Thoracic aorta (tissue), 2 donors: ENCODE measurements at regions not wholly inside any gene's neighbourhood (a gene's known extent, or its start where the extent isn't known, plus 50 kb on each side); places are given as distances from the start of the nearest gene placed in this dataset.

Experiments
- ATAC-seq: fragments of 150-250 bp; one replicate; pipeline ENCODE4 v1.8.0; 2017; ENCODE audit warnings: low read depth; ENCODE audit not compliant: insufficient number of reproducible peaks, low FRiP score
- DNase-seq: peaks from one replicate; pipeline ENCODE4 v3.0.0-alpha.2; 2020; ENCODE audit warnings: low spot score
- H3K27ac ChIP-seq, 2 donors: fragments of 200-600 bp; sonication (generic); 1 replicate in 1 of 2; 2 replicates in 1 of 2; pipeline ENCODE4 v1.5.1; 2016; ENCODE audit warnings: mild to moderate bottlenecking in 2 of 2, moderate library complexity in 2 of 2
- H3K27me3 ChIP-seq: fragments of 200-600 bp; sonication (generic); replicated peaks from 2 replicates; pipeline ENCODE4 v1.6.0; 2016; ENCODE audit warnings: mild to moderate bottlenecking; ENCODE audit not compliant: insufficient read depth
- H3K36me3 ChIP-seq: fragments of 200-600 bp; sonication (generic); one replicate; pipeline ENCODE4 v1.5.1; 2016
- H3K4me1 ChIP-seq, 2 donors: fragments of 200-600 bp; sonication (generic); 1 replicate in 1 of 2; 2 replicates in 1 of 2; pipeline versions ENCODE4 v1.5.1 to v1.6.0; 2016; ENCODE audit warnings: low read depth in 2 of 2, mild to moderate bottlenecking in 1 of 2; ENCODE audit not compliant: control insufficient read depth in 1 of 2
- H3K4me3 ChIP-seq: fragments of 200-600 bp; sonication (generic); 2 replicates; pipeline ENCODE4 v1.5.1; 2016; ENCODE audit warnings: mild to moderate bottlenecking
- H3K9me3 ChIP-seq: fragments of 200-600 bp; sonication (generic); 2 replicates; pipeline ENCODE4 v1.5.1; 2016
- CTCF ChIP-seq: fragments of 200-600 bp; sonication (generic); IDR thresholded peaks from one replicate; pipeline ENCODE4 v1.5.1; 2019; ENCODE audit warnings: antibody characterized with exemption

DNA sequence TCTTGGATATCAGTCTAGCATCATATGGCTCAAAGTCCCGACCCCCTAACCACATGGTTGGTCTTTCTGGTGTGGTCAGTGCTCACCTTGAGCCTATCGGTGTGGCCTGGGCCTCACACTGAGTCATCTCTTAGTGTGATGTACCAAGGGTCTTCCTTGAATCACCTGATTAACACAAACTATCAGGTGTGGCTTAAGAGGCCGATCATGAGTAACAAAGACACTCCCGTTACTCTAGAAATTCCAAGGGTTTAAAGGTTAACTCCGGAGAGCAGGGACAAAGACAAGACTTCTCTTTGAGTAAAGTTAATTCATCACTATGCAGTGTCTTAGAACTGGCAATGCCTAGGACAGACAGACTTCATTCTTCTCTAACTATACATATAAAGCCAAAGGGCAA, 52.3 kb upstream of the ARMC3 start:
- ATAC-seq: no peak
- H3K36me3 ChIP-seq: no peaks in the 10 kb centered on the region
- no peak overlapping the region for H3K27ac ChIP-seq
- no peaks in the 10 kb centered on the region for H3K27me3 ChIP-seq
- DNase-seq: no peak
- TF ChIP-seq CTCF: no peak
- H3K9me3 ChIP-seq: no peaks in the 10 kb centered on the region
- no peaks in the 10 kb centered on the region for H3K4me1 ChIP-seq
- H3K4me3 ChIP-seq: no peak overlapping the region

DNA sequence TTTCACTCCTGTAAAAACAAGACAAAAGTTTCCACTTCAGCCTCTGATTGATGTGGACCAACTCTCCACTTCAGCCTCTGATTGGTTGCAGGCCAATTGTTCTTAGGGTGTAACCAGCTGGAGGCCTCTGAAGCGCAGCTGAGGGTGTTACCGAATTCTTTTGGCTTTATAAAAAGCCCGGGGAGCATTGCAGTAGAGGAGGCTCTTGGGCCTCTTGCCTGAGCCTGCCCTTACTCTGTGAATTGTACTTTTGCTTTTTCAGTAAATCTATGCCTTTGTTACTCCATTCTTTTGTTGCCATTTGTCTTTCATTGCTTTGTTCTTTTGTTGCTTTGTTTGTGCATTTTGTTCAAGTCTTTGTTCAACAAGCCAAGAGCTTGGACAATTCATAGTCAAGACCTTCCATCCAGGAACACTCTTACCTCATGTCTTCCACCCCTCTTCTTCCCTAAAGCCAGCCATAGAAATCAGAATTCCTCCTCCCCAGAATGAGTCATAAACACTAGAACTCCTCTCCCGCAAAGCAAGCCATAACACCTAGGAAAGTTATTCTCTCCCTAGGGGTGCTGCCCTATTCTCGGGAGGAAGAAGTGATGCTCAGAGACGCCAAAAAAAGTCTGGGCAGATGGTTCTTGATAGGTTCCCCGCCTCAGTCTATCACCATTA, 53.5 kb upstream of the ARMC3 start:
- no peaks in the 10 kb centered on the region for H3K9me3 ChIP-seq
- no peak overlapping the region for H3K4me3 ChIP-seq
- no peak for TF ChIP-seq CTCF
- ATAC-seq (no peak), DNase-seq (no peak)
- no peaks in the 10 kb centered on the region for H3K36me3 ChIP-seq
- H3K27me3 ChIP-seq: no peaks in the 10 kb centered on the region
- H3K4me1 ChIP-seq: no peaks in the 10 kb centered on the region
- H3K27ac ChIP-seq: no peak overlapping the region

GRCh38 chr10:22856444-22857074, 71.3 kb upstream of the ARMC3 start:
- Histone ChIP-seq H3K36me3 (no peaks in the 10 kb centered on the region), H3K4me3 (no peak overlapping the region), H3K4me1 (peaks cover 0 to 17% of the 10 kb centered on the region in 2 donors), H3K9me3 (no peaks in the 10 kb centered on the region), H3K27ac (no peak overlapping the region), H3K27me3 (no peaks in the 10 kb centered on the region)
- no peak for ATAC-seq
- no peak for DNase-seq
- TF ChIP-seq CTCF: no peak

DNA sequence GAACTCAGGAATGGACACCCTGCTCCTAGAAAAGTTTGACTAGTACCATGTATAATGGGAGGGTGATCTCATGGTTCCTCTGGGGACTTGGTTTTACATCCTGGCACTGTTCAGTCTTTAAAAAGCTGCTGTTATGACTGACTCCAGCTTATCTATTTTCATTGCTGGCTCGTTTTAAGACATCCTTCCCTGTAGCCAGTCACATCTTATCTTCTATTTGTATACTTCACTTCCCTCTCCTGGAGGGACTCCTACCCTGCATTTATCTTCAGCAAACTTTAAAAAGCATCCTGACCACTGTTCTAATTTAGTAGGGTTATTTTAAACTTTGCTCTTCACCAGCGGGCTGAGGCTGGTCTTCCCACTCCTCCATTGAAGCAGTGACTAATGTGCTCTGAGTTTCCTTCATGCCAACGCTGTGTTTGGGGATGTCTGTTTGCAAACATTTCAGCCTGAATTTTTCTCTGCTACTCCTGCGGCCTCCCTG, 72.9 kb upstream of the ARMC3 start:
- Histone ChIP-seq H3K9me3 (no peaks in the 10 kb centered on the region), H3K27me3 (no peaks in the 10 kb centered on the region), H3K36me3 (no peaks in the 10 kb centered on the region), H3K4me1 (peaks cover 8 to 27% of the 10 kb centered on the region in 2 donors), H3K27ac (peak overlapping the region in 1 of 2 donors; percentile 16), H3K4me3 (no peak overlapping the region)
- no peak for DNase-seq
- TF ChIP-seq CTCF: no peak
- peak; percentile 69 for ATAC-seq

GRCh38 chr10:22853906-22854447, 73.9 kb upstream of the ARMC3 start:
- no peak for ATAC-seq
- Histone ChIP-seq H3K4me3 (no peak overlapping the region), H3K4me1 (peaks cover 14 to 35% of the 10 kb centered on the region in 2 donors), H3K27ac (no peak overlapping the region), H3K9me3 (no peaks in the 10 kb centered on the region), H3K27me3 (no peaks in the 10 kb centered on the region), H3K36me3 (no peaks in the 10 kb centered on the region)
- DNase-seq: no peak
- TF ChIP-seq CTCF: no peak
